ENCODE measurements at regions not wholly inside any gene's neighbourhood (a gene's known extent, or its start where the extent isn't known, plus 50 kb on each side); places are given as distances from the start of the nearest gene placed in this dataset.

GRCh38 chr6:16927205-16927604 is 165.9 kb upstream of the ATXN1 start:
- Histone ChIP-seq H3K9ac (ENCODE audit: extremely low read depth, low read length, poor library complexity, severe bottlenecking) (no peak overlapping the region), H3K27me3 (ENCODE audit: control insufficient read depth, insufficient read depth, low read length, poor library complexity, severe bottlenecking) (no peaks in the 10 kb centered on the region), H3K36me3 (ENCODE audit: control insufficient read depth, insufficient read depth, low read length) (no peaks in the 10 kb centered on the region), H3K27ac (ENCODE audit: low read depth, low read length) (no peak overlapping the region), H3K4me3 (ENCODE audit: low read length) (no peak overlapping the region), H3K4me1 (ENCODE audit: control insufficient read depth, insufficient read depth, low read length) (no peaks in the 10 kb centered on the region), H3K9me3 (ENCODE audit: control insufficient read depth, low read length) (no peaks in the 10 kb centered on the region)
- no peaks in the 10 kb centered on the region for H3K36me3 Mint-ChIP-seq (ENCODE audit: low read depth)
- DNase-seq = no peak
- no peak overlapping the region for H3K4me3 Mint-ChIP-seq
- no peak overlapping the region for H3K27ac Mint-ChIP-seq
- WGBS, 2 experiments (ENCODE audit: insufficient coverage in 1 of 2, insufficient read length in 1 of 2) = 92% methylated on average over 1 of the region's 1 CpG; no CpG with 5 or more reads in 1 of the 2 experiments
- no peaks in the 10 kb centered on the region for H3K27me3 Mint-ChIP-seq (ENCODE audit: insufficient read depth)
- no peaks in the 10 kb centered on the region for H3K4me1 Mint-ChIP-seq
- TF ChIP-seq CTCF (conservative IDR thresholded peaks at IDR 0.05) = no peak
- peaks cover 3% of the 10 kb centered on the region for H3K9me3 Mint-ChIP-seq

GRCh38 chr6:16925461-16925860 is 164.2 kb upstream of the ATXN1 start:
- no peak for DNase-seq
- H3K4me1 Mint-ChIP-seq = peaks cover 3% of the 10 kb centered on the region
- no peaks in the 10 kb centered on the region for H3K27me3 Mint-ChIP-seq (ENCODE audit: insufficient read depth)
- TF ChIP-seq CTCF (conservative IDR thresholded peaks at IDR 0.05) = no peak
- H3K4me3 Mint-ChIP-seq = no peak overlapping the region
- Histone ChIP-seq H3K4me1 (ENCODE audit: control insufficient read depth, insufficient read depth, low read length) (no peaks in the 10 kb centered on the region), H3K4me3 (ENCODE audit: low read length) (no peak overlapping the region), H3K27me3 (ENCODE audit: control insufficient read depth, insufficient read depth, low read length, poor library complexity, severe bottlenecking) (no peaks in the 10 kb centered on the region), H3K36me3 (ENCODE audit: control insufficient read depth, insufficient read depth, low read length) (no peaks in the 10 kb centered on the region), H3K27ac (ENCODE audit: low read depth, low read length) (no peak overlapping the region), H3K9ac (ENCODE audit: extremely low read depth, low read length, poor library complexity, severe bottlenecking) (no peak overlapping the region), H3K9me3 (ENCODE audit: control insufficient read depth, low read length) (no peaks in the 10 kb centered on the region)
- no peak overlapping the region for H3K27ac Mint-ChIP-seq
- WGBS, 2 experiments (ENCODE audit: insufficient coverage in 1 of 2, insufficient read length in 1 of 2) = 94% methylated on average over 4 of the region's 4 CpGs; no CpG with 5 or more reads in 1 of the 2 experiments
- peaks cover 3% of the 10 kb centered on the region for H3K9me3 Mint-ChIP-seq
- no peaks in the 10 kb centered on the region for H3K36me3 Mint-ChIP-seq (ENCODE audit: low read depth)

- Mint-ChIP-seq H3K4me3 (no peak overlapping the region), H3K27me3 (ENCODE audit: insufficient read depth) (no peaks in the 10 kb centered on the region), H3K4me1 (peaks cover 3% of the 10 kb centered on the region), H3K27ac (no peak overlapping the region), H3K9me3 (peaks cover 3% of the 10 kb centered on the region), H3K36me3 (ENCODE audit: low read depth) (no peaks in the 10 kb centered on the region)
- Histone ChIP-seq H3K4me3 (ENCODE audit: low read length) (no peak overlapping the region), H3K9me3 (ENCODE audit: control insufficient read depth, low read length) (no peaks in the 10 kb centered on the region), H3K36me3 (ENCODE audit: control insufficient read depth, insufficient read depth, low read length) (no peaks in the 10 kb centered on the region), H3K27ac (ENCODE audit: low read depth, low read length) (no peak overlapping the region), H3K4me1 (ENCODE audit: control insufficient read depth, insufficient read depth, low read length) (no peaks in the 10 kb centered on the region), H3K27me3 (ENCODE audit: control insufficient read depth, insufficient read depth, low read length, poor library complexity, severe bottlenecking) (no peaks in the 10 kb centered on the region), H3K9ac (ENCODE audit: extremely low read depth, low read length, poor library complexity, severe bottlenecking) (no peak overlapping the region)
- WGBS, 2 experiments (ENCODE audit: insufficient coverage in 1 of 2, insufficient read length in 1 of 2) = 50 to 77% methylated on average over 2 to 5 of the region's 5 CpGs
- no peak for TF ChIP-seq CTCF (conservative IDR thresholded peaks at IDR 0.05)
- DNase-seq = no peak
Observed at GRCh38 chr6:16922282-16922681, 161.0 kb upstream of the ATXN1 start.
